ENCODE measurements at regions not wholly inside any gene's neighbourhood (a gene's known extent, or its start where the extent isn't known, plus 50 kb on each side); places are given as distances from the start of the nearest gene placed in this dataset.

GRCh38 chr16:85460252-85461021 is 152.7 kb upstream of the GSE1 start:
- Mint-ChIP-seq H3K36me3 (no peaks in the 10 kb centered on the region), H3K4me1 (peaks cover 5 to 8% of the 10 kb centered on the region in 2 donors), H3K9me3 (no peaks in the 10 kb centered on the region), H3K4me3 (no peak overlapping the region), H3K27ac (no peak overlapping the region), H3K27me3 (ENCODE audit: low read depth in 2 of 2) (peaks cover 23 to 44% of the 10 kb centered on the region in 2 donors)
- TF ChIP-seq CTCF (IDR thresholded peaks at IDR 0.05) = no peak
- H3K27ac ChIP-seq (ENCODE audit: low read length) = no peak overlapping the region
- H3K9me3 ChIP-seq (ENCODE audit: control insufficient read depth, insufficient read depth, low read length) = no peaks in the 10 kb centered on the region
- no peaks in the 10 kb centered on the region for H3K36me3 ChIP-seq (ENCODE audit: control insufficient read depth, insufficient read depth, low read length)
- intact Hi-C loops (cut with micrococcal nuclease) = no loop called here
- H3K4me1 ChIP-seq (ENCODE audit: control insufficient read depth, insufficient read depth, low read length) = peaks cover 16% of the 10 kb centered on the region
- WGBS (ENCODE audit: insufficient coverage) = 70% methylated on average over 22 of the region's 24 CpGs
- ATAC-seq = no peak
- no peak for DNase-seq
- no peak overlapping the region for H3K4me3 ChIP-seq (ENCODE audit: low read length)
- H3K27me3 ChIP-seq (ENCODE audit: control insufficient read depth, insufficient read depth, low read length) = peaks cover 16% of the 10 kb centered on the region

- intact Hi-C loops (cut with micrococcal nuclease) = no loop called here
- H3K4me3 Mint-ChIP-seq = no peak overlapping the region
- WGBS (ENCODE audit: insufficient coverage) = 48% methylated on average over 13 of the region's 14 CpGs
- no peaks in the 10 kb centered on the region for H3K9me3 Mint-ChIP-seq
- Histone ChIP-seq H3K4me3 (ENCODE audit: low read length) (no peak overlapping the region), H3K27me3 (ENCODE audit: control insufficient read depth, insufficient read depth, low read length) (peaks cover 16% of the 10 kb centered on the region), H3K9me3 (ENCODE audit: control insufficient read depth, insufficient read depth, low read length) (no peaks in the 10 kb centered on the region), H3K27ac (ENCODE audit: low read length) (no peak overlapping the region), H3K36me3 (ENCODE audit: control insufficient read depth, insufficient read depth, low read length) (no peaks in the 10 kb centered on the region), H3K4me1 (ENCODE audit: control insufficient read depth, insufficient read depth, low read length) (peaks cover 16% of the 10 kb centered on the region)
- no peak for DNase-seq
- H3K27me3 Mint-ChIP-seq (ENCODE audit: low read depth in 2 of 2) = peaks cover 28 to 40% of the 10 kb centered on the region in 2 donors
- TF ChIP-seq CTCF (IDR thresholded peaks at IDR 0.05) = no peak
- ATAC-seq = no peak
- peaks cover 5 to 8% of the 10 kb centered on the region in 2 donors for H3K4me1 Mint-ChIP-seq
- H3K36me3 Mint-ChIP-seq = no peaks in the 10 kb centered on the region
- no peak overlapping the region for H3K27ac Mint-ChIP-seq
These were observed 151.9 kb upstream of the GSE1 start for GRCh38 chr16:85461022-85461813.

GRCh38 chr16:85461814-85462713 is 151.1 kb upstream of the GSE1 start:
- no peak overlapping the region for H3K27ac ChIP-seq (ENCODE audit: low read length)

More at GRCh38 chr16:85461814-85462713, 151.1 kb upstream of the GSE1 start:
- peaks cover 28 to 36% of the 10 kb centered on the region in 2 donors for H3K27me3 Mint-ChIP-seq (ENCODE audit: low read depth in 2 of 2)
- TF ChIP-seq CTCF (IDR thresholded peaks at IDR 0.05) = no peak
- no peaks in the 10 kb centered on the region for H3K36me3 Mint-ChIP-seq
- H3K4me1 Mint-ChIP-seq = peaks cover 5 to 8% of the 10 kb centered on the region in 2 donors
- WGBS (ENCODE audit: insufficient coverage) = 2% methylated on average over 33 of the region's 35 CpGs
- intact Hi-C loops (cut with micrococcal nuclease) = no loop called here
- H3K9me3 Mint-ChIP-seq = no peaks in the 10 kb centered on the region
- ATAC-seq (peak; percentile 61 to 89 (median 79)), DNase-seq (peak in 1 of 2 donors; percentile 58)
- H3K36me3 ChIP-seq (ENCODE audit: control insufficient read depth, insufficient read depth, low read length) = no peaks in the 10 kb centered on the region
- peak overlapping the region; percentile 78 for H3K4me3 Mint-ChIP-seq
- H3K27ac Mint-ChIP-seq = no peak overlapping the region
- no peaks in the 10 kb centered on the region for H3K9me3 ChIP-seq (ENCODE audit: control insufficient read depth, insufficient read depth, low read length)
- H3K27me3 ChIP-seq (ENCODE audit: control insufficient read depth, insufficient read depth, low read length) = peaks cover 16% of the 10 kb centered on the region
- peaks cover 16% of the 10 kb centered on the region for H3K4me1 ChIP-seq (ENCODE audit: control insufficient read depth, insufficient read depth, low read length)
- H3K4me3 ChIP-seq (ENCODE audit: low read length) = no peak overlapping the region
